ENCODE measurements at regions not wholly inside any gene's neighbourhood (a gene's known extent, or its start where the extent isn't known, plus 50 kb on each side); places are given as distances from the start of the nearest gene placed in this dataset.
"Not testable (repeated sequence)": the region's sequence is repeated elsewhere in the genome, so short reads cannot be mapped to it uniquely, and the experiment has no call there.

- DNase-seq (ENCODE audit: low spot score); H3K4me3 ChIP-seq; H3K36me3 ChIP-seq; H3K27ac ChIP-seq; H3K4me1 ChIP-seq (ENCODE audit: control insufficient read depth in 1 of 2, low read depth in 2 of 2); ATAC-seq (ENCODE audit: insufficient number of reproducible peaks, low FRiP score, low read depth); H3K27me3 ChIP-seq (replicated peaks; ENCODE audit: insufficient read depth); H3K9me3 ChIP-seq: not testable (repeated sequence)
Measured at GRCh38 chr11:49579492-49579891, 371.1 kb upstream of the FOLH1 start.

- H3K4me1 ChIP-seq (ENCODE audit: control insufficient read depth in 1 of 2, low read depth in 2 of 2): not testable (repeated sequence)
Measured at GRCh38 chr11:49585495-49585894, 366.7 kb upstream of the OR4C13 start.

GRCh38 chr11:49608892-49609291 is 343.3 kb upstream of the OR4C13 start:
- ATAC-seq (ENCODE audit: insufficient number of reproducible peaks, low FRiP score, low read depth); H3K4me1 ChIP-seq (ENCODE audit: control insufficient read depth in 1 of 2, low read depth in 2 of 2); H3K27me3 ChIP-seq (replicated peaks; ENCODE audit: insufficient read depth); H3K4me3 ChIP-seq; DNase-seq (ENCODE audit: low spot score); H3K27ac ChIP-seq; H3K9me3 ChIP-seq; H3K36me3 ChIP-seq: not testable (repeated sequence)

More at GRCh38 chr11:49585495-49585894, 366.7 kb upstream of the OR4C13 start:
- DNase-seq (ENCODE audit: low spot score); H3K4me3 ChIP-seq; H3K9me3 ChIP-seq; ATAC-seq (ENCODE audit: insufficient number of reproducible peaks, low FRiP score, low read depth); H3K36me3 ChIP-seq; H3K27ac ChIP-seq; H3K27me3 ChIP-seq (replicated peaks; ENCODE audit: insufficient read depth): not testable (repeated sequence)

GRCh38 chr11:49623872-49624271 is 328.3 kb upstream of the OR4C13 start:
- H3K36me3 ChIP-seq; ATAC-seq (ENCODE audit: insufficient number of reproducible peaks, low FRiP score, low read depth); H3K27me3 ChIP-seq (replicated peaks; ENCODE audit: insufficient read depth); H3K9me3 ChIP-seq; H3K27ac ChIP-seq; H3K4me1 ChIP-seq (ENCODE audit: control insufficient read depth in 1 of 2, low read depth in 2 of 2); H3K4me3 ChIP-seq; DNase-seq (ENCODE audit: low spot score): not testable (repeated sequence)

- not testable (repeated sequence) for H3K27ac ChIP-seq; H3K4me1 ChIP-seq (ENCODE audit: control insufficient read depth in 1 of 2, low read depth in 2 of 2); H3K9me3 ChIP-seq; ATAC-seq (ENCODE audit: insufficient number of reproducible peaks, low FRiP score, low read depth); H3K36me3 ChIP-seq; DNase-seq (ENCODE audit: low spot score); H3K27me3 ChIP-seq (replicated peaks; ENCODE audit: insufficient read depth); H3K4me3 ChIP-seq
Measured at GRCh38 chr11:49670705-49671104, 281.5 kb upstream of the OR4C13 start.

GRCh38 chr11:49702121-49702520 is 250.1 kb upstream of the OR4C13 start:
- H3K9me3 ChIP-seq; H3K36me3 ChIP-seq; H3K4me1 ChIP-seq (ENCODE audit: control insufficient read depth in 1 of 2, low read depth in 2 of 2); H3K27ac ChIP-seq; H3K4me3 ChIP-seq; DNase-seq (ENCODE audit: low spot score); ATAC-seq (ENCODE audit: insufficient number of reproducible peaks, low FRiP score, low read depth); H3K27me3 ChIP-seq (replicated peaks; ENCODE audit: insufficient read depth): not testable (repeated sequence)

GRCh38 chr11:49750447-49750846 is 201.7 kb upstream of the OR4C13 start:
- H3K27ac ChIP-seq; H3K27me3 ChIP-seq (replicated peaks; ENCODE audit: insufficient read depth); DNase-seq (ENCODE audit: low spot score); H3K4me1 ChIP-seq (ENCODE audit: control insufficient read depth in 1 of 2, low read depth in 2 of 2); H3K4me3 ChIP-seq; H3K36me3 ChIP-seq; ATAC-seq (ENCODE audit: insufficient number of reproducible peaks, low FRiP score, low read depth); H3K9me3 ChIP-seq: not testable (repeated sequence)

- ATAC-seq (ENCODE audit: insufficient number of reproducible peaks, low FRiP score, low read depth); H3K36me3 ChIP-seq; H3K4me3 ChIP-seq; H3K27me3 ChIP-seq (replicated peaks; ENCODE audit: insufficient read depth); H3K27ac ChIP-seq; DNase-seq (ENCODE audit: low spot score); H3K4me1 ChIP-seq (ENCODE audit: control insufficient read depth in 1 of 2, low read depth in 2 of 2); H3K9me3 ChIP-seq: not testable (repeated sequence)
Measured at GRCh38 chr11:49750960-49751359, 201.2 kb upstream of the OR4C13 start.

GRCh38 chr11:49780791-49781190 is 171.4 kb upstream of the OR4C13 start:
- not testable (repeated sequence) for H3K27me3 ChIP-seq (replicated peaks; ENCODE audit: insufficient read depth); H3K4me3 ChIP-seq; H3K4me1 ChIP-seq (ENCODE audit: control insufficient read depth in 1 of 2, low read depth in 2 of 2); H3K27ac ChIP-seq; DNase-seq (ENCODE audit: low spot score); H3K9me3 ChIP-seq; ATAC-seq (ENCODE audit: insufficient number of reproducible peaks, low FRiP score, low read depth); H3K36me3 ChIP-seq

GRCh38 chr11:49782000-49782399 is 170.2 kb upstream of the OR4C13 start:
- ATAC-seq (ENCODE audit: insufficient number of reproducible peaks, low FRiP score, low read depth); H3K4me3 ChIP-seq; H3K36me3 ChIP-seq; H3K9me3 ChIP-seq; H3K27me3 ChIP-seq (replicated peaks; ENCODE audit: insufficient read depth); H3K4me1 ChIP-seq (ENCODE audit: control insufficient read depth in 1 of 2, low read depth in 2 of 2); DNase-seq (ENCODE audit: low spot score); H3K27ac ChIP-seq: not testable (repeated sequence)

- H3K4me3 ChIP-seq; H3K9me3 ChIP-seq; DNase-seq (ENCODE audit: low spot score); H3K4me1 ChIP-seq (ENCODE audit: control insufficient read depth in 1 of 2, low read depth in 2 of 2); H3K27ac ChIP-seq; H3K36me3 ChIP-seq; ATAC-seq (ENCODE audit: insufficient number of reproducible peaks, low FRiP score, low read depth); H3K27me3 ChIP-seq (replicated peaks; ENCODE audit: insufficient read depth): not testable (repeated sequence)
Measured at GRCh38 chr11:49783841-49784240, 168.3 kb upstream of the OR4C13 start.

- not testable (repeated sequence) for H3K27ac ChIP-seq; H3K4me3 ChIP-seq; ATAC-seq (ENCODE audit: insufficient number of reproducible peaks, low FRiP score, low read depth); DNase-seq (ENCODE audit: low spot score); H3K36me3 ChIP-seq; H3K27me3 ChIP-seq (replicated peaks; ENCODE audit: insufficient read depth); H3K4me1 ChIP-seq (ENCODE audit: control insufficient read depth in 1 of 2, low read depth in 2 of 2); H3K9me3 ChIP-seq
Measured at GRCh38 chr11:49789787-49790186, 162.4 kb upstream of the OR4C13 start.

GRCh38 chr11:49798206-49798837 is 153.9 kb upstream of the OR4C13 start:
- not testable (repeated sequence) for H3K4me3 ChIP-seq; H3K9me3 ChIP-seq; DNase-seq (ENCODE audit: low spot score); H3K36me3 ChIP-seq; ATAC-seq (ENCODE audit: insufficient number of reproducible peaks, low FRiP score, low read depth); H3K4me1 ChIP-seq (ENCODE audit: control insufficient read depth in 1 of 2, low read depth in 2 of 2); H3K27me3 ChIP-seq (replicated peaks; ENCODE audit: insufficient read depth); H3K27ac ChIP-seq

Data from thoracic aorta (tissue), 2 donors.